ENCODE measurements at regions not wholly inside any gene's neighbourhood (a gene's known extent, or its start where the extent isn't known, plus 50 kb on each side); places are given as distances from the start of the nearest gene placed in this dataset.

- ATAC-seq (ENCODE audit: low read depth), result peak; percentile 28; the same call in 1 of the 2 replicates
- Histone ChIP-seq H3K4me2 (ENCODE audit: low read depth, low read length) (no peak overlapping the region), H3K23ac (ENCODE audit: low read depth, low read length) (peak overlapping the region; percentile 57), H3K9me3 (ENCODE audit: control insufficient read depth, insufficient read depth, low read length) (peaks cover 4% of the 10 kb centered on the region; the same call in 1 of the 2 replicates), H4K5ac (ENCODE audit: low read depth, low read length) (peak overlapping the region; percentile 96), H3K27me3 (ENCODE audit: control insufficient read depth, insufficient read depth, low read length) (no peaks in the 10 kb centered on the region), H2AFZ (replicated peaks; ENCODE audit: low read length, poor library complexity) (peak overlapping the region; percentile 83), H3K36me3 (ENCODE audit: control insufficient read depth, insufficient read depth, low read length) (no peaks in the 10 kb centered on the region), H2BK5ac (ENCODE audit: low read depth, low read length, poor library complexity, severe bottlenecking) (no peak overlapping the region), H3K4ac (ENCODE audit: low read depth, low read length) (peak overlapping the region; percentile 88), H2BK120ac (ENCODE audit: low read depth, low read length) (peak overlapping the region; percentile 93), H2BK15ac (ENCODE audit: low read depth, low read length) (peak overlapping the region; percentile 39; the same call in 2 of the 3 replicates), H3K4me1 (ENCODE audit: control insufficient read depth, insufficient read depth, low read length) (peaks cover 24% of the 10 kb centered on the region), H2AK9ac (replicated peaks; ENCODE audit: low read depth, low read length, poor library complexity) (peak overlapping the region; percentile 1), H2BK20ac (ENCODE audit: low read depth, low read length) (peak overlapping the region; percentile 75), H3K14ac (replicated peaks; ENCODE audit: low read depth, low read length) (peak overlapping the region; percentile 14), H3K4me3 (ENCODE audit: insufficient read depth, low read depth, low read length) (no peak overlapping the region), H4K91ac (ENCODE audit: insufficient read depth, low read depth, low read length) (peak overlapping the region; percentile 87), H3K56ac (ENCODE audit: extremely low read depth, insufficient read depth, low read length) (no peak overlapping the region), H2AK5ac (ENCODE audit: low read depth, low read length) (peak overlapping the region; percentile 92), H3K9ac (ENCODE audit: low read depth, low read length) (peak overlapping the region; percentile 27; the same call in 1 of the 2 replicates), H3K27ac (ENCODE audit: insufficient read depth, low read length) (peak overlapping the region; percentile 18; the same call in 1 of the 2 replicates), H4K8ac (ENCODE audit: low read depth in 2 of 2, low read length in 2 of 2) (peak overlapping the region; percentile 77 to 89; a peak in 3 of 4 replicates), H4K20me1 (ENCODE audit: insufficient read depth, low read length) (no peaks in the 10 kb centered on the region), H3K9me1 (ENCODE audit: insufficient read depth, low read length) (peaks cover 18% of the 10 kb centered on the region), H3K18ac (ENCODE audit: low read depth, low read length) (peak overlapping the region; percentile 87), H3K79me1 (ENCODE audit: low read depth in 1 of 2, low read length in 2 of 2) (no peaks in the 10 kb centered on the region)
- DNase-seq, result peak; percentile 89
- WGBS, 2 experiments (ENCODE audit: extremely low coverage in 2 of 2, insufficient read length in 1 of 2), result 27% methylated on average over 7 of the region's 9 CpGs; no CpG with 5 or more reads in 1 of the 2 experiments
- in situ Hi-C loops (cut with MboI; ENCODE audit: low sequenced_read_pairs) (no loop called here), dilution Hi-C loops (cut with HindIII; ENCODE audit: low sequenced_read_pairs, unreplicated experiment) (no loop called here), intact Hi-C loops (cut with micrococcal nuclease) (no loop called here)
- ChIA-PET CTCF (no interaction called here), POLR2A (ENCODE audit: unreplicated experiment) (interaction anchor here (0.5 kb wide), 1 partner anchor 158 kb away, joined by 3 read pairs; no protein-coding TSS in a partner anchor)
- no peak for TF ChIP-seq MAFK (IDR thresholded peaks at IDR 0.05; ENCODE audit: low read depth, low read length)
- TF ChIP-seq SMC3 (IDR thresholded peaks at IDR 0.05; ENCODE audit: low read depth, low read length), result peak; percentile 3; the same call in 1 of the 2 replicates
- TF ChIP-seq POLR2A (IDR thresholded peaks at IDR 0.05; ENCODE audit: low read depth, low read length), result no peak
- TF ChIP-seq, protein P1, sequence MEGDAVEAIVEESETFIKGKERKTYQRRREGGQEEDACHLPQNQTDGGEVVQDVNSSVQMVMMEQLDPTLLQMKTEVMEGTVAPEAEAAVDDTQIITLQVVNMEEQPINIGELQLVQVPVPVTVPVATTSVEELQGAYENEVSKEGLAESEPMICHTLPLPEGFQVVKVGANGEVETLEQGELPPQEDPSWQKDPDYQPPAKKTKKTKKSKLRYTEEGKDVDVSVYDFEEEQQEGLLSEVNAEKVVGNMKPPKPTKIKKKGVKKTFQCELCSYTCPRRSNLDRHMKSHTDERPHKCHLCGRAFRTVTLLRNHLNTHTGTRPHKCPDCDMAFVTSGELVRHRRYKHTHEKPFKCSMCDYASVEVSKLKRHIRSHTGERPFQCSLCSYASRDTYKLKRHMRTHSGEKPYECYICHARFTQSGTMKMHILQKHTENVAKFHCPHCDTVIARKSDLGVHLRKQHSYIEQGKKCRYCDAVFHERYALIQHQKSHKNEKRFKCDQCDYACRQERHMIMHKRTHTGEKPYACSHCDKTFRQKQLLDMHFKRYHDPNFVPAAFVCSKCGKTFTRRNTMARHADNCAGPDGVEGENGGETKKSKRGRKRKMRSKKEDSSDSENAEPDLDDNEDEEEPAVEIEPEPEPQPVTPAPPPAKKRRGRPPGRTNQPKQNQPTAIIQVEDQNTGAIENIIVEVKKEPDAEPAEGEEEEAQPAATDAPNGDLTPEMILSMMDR (conservative IDR thresholded peaks at IDR 0.05; ENCODE audit: low read depth, low read length), result no peak
- TF ChIP-seq USF2 (IDR thresholded peaks at IDR 0.05; ENCODE audit: low read depth, low read length), result no peak
- no peak; the same call in 1 of the 2 replicates for TF ChIP-seq FOS (IDR thresholded peaks at IDR 0.05; ENCODE audit: low read depth, low read length)
- no peak for TF ChIP-seq BHLHE40 (IDR thresholded peaks at IDR 0.05; ENCODE audit: low read depth, low read length)
- TF ChIP-seq RFX5 (IDR thresholded peaks at IDR 0.05; ENCODE audit: low read depth, low read length), result 0 out of 2 replicates have a peak, but pooled peaks have one; percentile 49
- no peak for TF ChIP-seq CHD1 (IDR thresholded peaks at IDR 0.05; ENCODE audit: low read depth, low read length)
- no TSS peak for BruUV-seq (replicated peaks)
Measured at GRCh38 chr21:39003982-39004633, 179.1 kb downstream of the PSMG1 start.
